ENCODE measurements at regions not wholly inside any gene's neighbourhood (a gene's known extent, or its start where the extent isn't known, plus 50 kb on each side); places are given as distances from the start of the nearest gene placed in this dataset.

- no peak for DNase-seq (ENCODE audit: low read depth)
- no peak for TF ChIP-seq CTCF (conservative IDR thresholded peaks at IDR 0.05; ENCODE audit: low read depth, low read length)
- H3K4me3 ChIP-seq (ENCODE audit: low read length) = no peak overlapping the region
These were observed 49.9 kb upstream of the C5orf46 start for GRCh38 chr5:147956064-147956841.
